PC-3 (cell line): ENCODE measurements at regions not wholly inside any gene's neighbourhood (a gene's known extent, or its start where the extent isn't known, plus 50 kb on each side); places are given as distances from the start of the nearest gene placed in this dataset.

Experiments used
- ATAC-seq: fragments of 200-7000 bp; cut with Tn5 transposase; 2 replicates; pipeline ENCODE4 v1.9.1; 2020; ENCODE audit warnings: mild to moderate bottlenecking, moderate library complexity
- BruUV-seq: library from RNA; stranded (reverse); fragments of 400-500 nt; replicated peaks from 2 replicates; lab custom pipeline; 2021; lab: Mats Ljungman, UMichigan
- CTCF ChIA-PET: fragments of 300-600 bp; sonication (Branson Sonifier 250); formaldehyde crosslinking; loops from one replicate; lab custom pipeline; 2022; ENCODE audit warnings: antibody characterized with exemption; lab: Charles Lee
- POLR2A ChIA-PET: fragments of 300-600 bp; sonication (Branson Sonifier 250); formaldehyde crosslinking; loops from one replicate; lab custom pipeline; 2022; ENCODE audit warnings: antibody characterized with exemption; ENCODE audit not compliant: unreplicated experiment; lab: Charles Lee
- DNase-seq: peaks from one replicate; pipeline ENCODE4 v3.0.0-alpha.2; 2015
- H2AFZ ChIP-seq: fragments of 300-600 bp; sonication (generic); 2 replicates; pipeline ENCODE4 v1.6.0; 2016; ENCODE audit warnings: antibody characterized with exemption, low read length
- H3F3A ChIP-seq: fragments of 300-600 bp; sonication (generic); one replicate; pipeline ENCODE4 v1.6.0; 2017; ENCODE audit warnings: antibody characterized with exemption, low read length, control low read depth, mild to moderate bottlenecking; ENCODE audit not compliant: unreplicated experiment
- H3K27ac ChIP-seq: fragments of 300-600 bp; sonication (generic); 2 replicates; pipeline ENCODE4 v1.5.1; 2016; ENCODE audit warnings: mild to moderate bottlenecking, low read length
- H3K27me3 ChIP-seq: fragments of 300-600 bp; sonication (generic); 2 replicates; pipeline ENCODE4 v1.6.1; 2016; ENCODE audit warnings: low read length, mixed read lengths
- H3K36me3 ChIP-seq: fragments of 300-600 bp; sonication (generic); 2 replicates; pipeline ENCODE4 v1.6.1; 2016; ENCODE audit warnings: low read depth, mixed run types, low read length, mixed read lengths
- H3K4me1 ChIP-seq: fragments of 300-600 bp; sonication (generic); 2 replicates; pipeline ENCODE4 v1.5.1; 2016; ENCODE audit warnings: low read length; ENCODE audit not compliant: insufficient read depth
- H3K4me2 ChIP-seq: fragments of 300-600 bp; sonication (generic); 2 replicates; pipeline ENCODE4 v1.6.0; 2016; ENCODE audit warnings: low read length
- H3K4me3 ChIP-seq: fragments of 300-600 bp; sonication (generic); 2 replicates; pipeline ENCODE4 v1.5.1; 2016; ENCODE audit warnings: mild to moderate bottlenecking, low read length, mixed read lengths
- H3K79me2 ChIP-seq: fragments of 300-600 bp; sonication (generic); 2 replicates; pipeline ENCODE4 v1.6.1; 2017; ENCODE audit warnings: low read length, mixed read lengths
- H3K9ac ChIP-seq: fragments of 300-600 bp; sonication (generic); 2 replicates; pipeline ENCODE4 v1.6.0; 2016; ENCODE audit warnings: mild to moderate bottlenecking, low read length
- H3K9me2 ChIP-seq: fragments of 300-600 bp; sonication (generic); replicated peaks from 2 replicates; pipeline ENCODE4 v1.6.1; 2016; ENCODE audit warnings: mixed run types, low read length, mixed read lengths
- H3K9me3 ChIP-seq: fragments of 300-600 bp; sonication (generic); 2 replicates; pipeline ENCODE4 v1.6.1; 2016; ENCODE audit warnings: low read length, mixed read lengths
- H4K20me1 ChIP-seq: fragments of 300-600 bp; sonication (generic); 2 replicates; pipeline ENCODE4 v1.6.1; 2016; ENCODE audit warnings: low read length, mixed read lengths
- EZH2 ChIP-seq: fragments of 300-600 bp; sonication (generic); IDR thresholded peaks from one replicate; pipeline ENCODE4 v1.6.1; 2017; ENCODE audit warnings: antibody characterized with exemption, mild to moderate bottlenecking, low read length; ENCODE audit not compliant: unreplicated experiment
- EZH2phosphoT487 ChIP-seq: fragments of 300-600 bp; sonication (generic); IDR thresholded peaks from 2 replicates; pipeline ENCODE4 v1.6.1; 2018; ENCODE audit warnings: mild to moderate bottlenecking, antibody characterized with exemption, low read length, borderline replicate concordance
- intact Hi-C: fragments of 100-400 bp; cut with micrococcal nuclease; formaldehyde crosslinking; loops from 2 replicates; pipeline ENCODE4 v1.9.0; 2023
- TF ChIP-seq, protein P1 (sequence below): fragments of 300-600 bp; sonication (generic); conservative IDR thresholded peaks from 2 replicates; pipeline ENCODE4 v1.5.1; 2017; ENCODE audit warnings: antibody characterized with exemption, low read depth, mild to moderate bottlenecking, low read length

DNA sequence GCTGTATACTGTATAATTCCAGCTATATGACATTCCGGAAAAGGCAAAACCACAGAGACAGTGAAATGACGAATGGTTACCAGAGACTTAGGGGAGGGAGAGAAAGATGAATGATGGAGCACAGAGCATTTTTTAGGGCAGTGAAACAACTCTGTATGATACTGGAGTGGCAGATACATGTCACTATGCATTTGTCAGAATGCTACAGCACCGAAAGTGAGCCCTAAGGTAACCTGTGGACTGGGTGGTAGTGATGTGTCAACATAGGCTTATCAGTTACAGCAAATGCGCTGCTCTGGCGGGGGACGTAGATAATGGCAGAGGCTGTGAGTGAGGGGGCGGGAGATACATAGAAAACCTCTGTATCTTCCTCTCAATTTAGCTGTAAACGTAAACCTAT lies 201.3 kb upstream of the SSTR4 start:
- Histone ChIP-seq H3K4me3 (no peak overlapping the region), H3K4me1 (peaks cover 15% of the 10 kb centered on the region), H3K9me3 (no peaks in the 10 kb centered on the region), H3K9ac (no peak overlapping the region), H2AFZ (no peak overlapping the region), H3K27ac (no peak overlapping the region), H3K27me3 (no peaks in the 10 kb centered on the region), H3K4me2 (peak overlapping the region; percentile 0; the same call in 1 of the 2 replicates), H3F3A (no peaks in the 10 kb centered on the region), H3K79me2 (no peaks in the 10 kb centered on the region), H4K20me1 (no peaks in the 10 kb centered on the region), H3K36me3 (no peaks in the 10 kb centered on the region), H3K9me2 (no peaks in the 10 kb centered on the region)
- DNase-seq (peak; percentile 60), ATAC-seq (no peak)
- CTCF ChIA-PET, result no interaction called here
- no peak for TF ChIP-seq EZH2
- no peak for TF ChIP-seq EZH2phosphoT487
- TF ChIP-seq, protein P1, sequence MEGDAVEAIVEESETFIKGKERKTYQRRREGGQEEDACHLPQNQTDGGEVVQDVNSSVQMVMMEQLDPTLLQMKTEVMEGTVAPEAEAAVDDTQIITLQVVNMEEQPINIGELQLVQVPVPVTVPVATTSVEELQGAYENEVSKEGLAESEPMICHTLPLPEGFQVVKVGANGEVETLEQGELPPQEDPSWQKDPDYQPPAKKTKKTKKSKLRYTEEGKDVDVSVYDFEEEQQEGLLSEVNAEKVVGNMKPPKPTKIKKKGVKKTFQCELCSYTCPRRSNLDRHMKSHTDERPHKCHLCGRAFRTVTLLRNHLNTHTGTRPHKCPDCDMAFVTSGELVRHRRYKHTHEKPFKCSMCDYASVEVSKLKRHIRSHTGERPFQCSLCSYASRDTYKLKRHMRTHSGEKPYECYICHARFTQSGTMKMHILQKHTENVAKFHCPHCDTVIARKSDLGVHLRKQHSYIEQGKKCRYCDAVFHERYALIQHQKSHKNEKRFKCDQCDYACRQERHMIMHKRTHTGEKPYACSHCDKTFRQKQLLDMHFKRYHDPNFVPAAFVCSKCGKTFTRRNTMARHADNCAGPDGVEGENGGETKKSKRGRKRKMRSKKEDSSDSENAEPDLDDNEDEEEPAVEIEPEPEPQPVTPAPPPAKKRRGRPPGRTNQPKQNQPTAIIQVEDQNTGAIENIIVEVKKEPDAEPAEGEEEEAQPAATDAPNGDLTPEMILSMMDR, result no peak
- POLR2A ChIA-PET, result no interaction called here
- BruUV-seq, result no TSS peak
- intact Hi-C loops, result no loop called here

GRCh38 chr20:22834651-22835256 lies 200.4 kb upstream of the SSTR4 start:
- H3K9me3 ChIP-seq, result no peaks in the 10 kb centered on the region
- H3K36me3 ChIP-seq, result no peaks in the 10 kb centered on the region
- no peaks in the 10 kb centered on the region for H3K79me2 ChIP-seq
- ATAC-seq (no peak), DNase-seq (no peak)
- no peak overlapping the region for H3K4me2 ChIP-seq
- peaks cover 15% of the 10 kb centered on the region for H3K4me1 ChIP-seq
- intact Hi-C loops, result no loop called here
- no peaks in the 10 kb centered on the region for H3K27me3 ChIP-seq
- H3K4me3 ChIP-seq, result no peak overlapping the region
- ChIA-PET POLR2A (no interaction called here), CTCF (no interaction called here)
- no peaks in the 10 kb centered on the region for H4K20me1 ChIP-seq
- no peaks in the 10 kb centered on the region for H3F3A ChIP-seq
- H2AFZ ChIP-seq, result no peak overlapping the region
- no peaks in the 10 kb centered on the region for H3K9me2 ChIP-seq
- BruUV-seq, result no TSS peak
- H3K27ac ChIP-seq, result no peak overlapping the region
- TF ChIP-seq EZH2 (no peak), EZH2phosphoT487 (no peak)
- TF ChIP-seq, protein P1, result no peak
- H3K9ac ChIP-seq, result no peak overlapping the region

DNA sequence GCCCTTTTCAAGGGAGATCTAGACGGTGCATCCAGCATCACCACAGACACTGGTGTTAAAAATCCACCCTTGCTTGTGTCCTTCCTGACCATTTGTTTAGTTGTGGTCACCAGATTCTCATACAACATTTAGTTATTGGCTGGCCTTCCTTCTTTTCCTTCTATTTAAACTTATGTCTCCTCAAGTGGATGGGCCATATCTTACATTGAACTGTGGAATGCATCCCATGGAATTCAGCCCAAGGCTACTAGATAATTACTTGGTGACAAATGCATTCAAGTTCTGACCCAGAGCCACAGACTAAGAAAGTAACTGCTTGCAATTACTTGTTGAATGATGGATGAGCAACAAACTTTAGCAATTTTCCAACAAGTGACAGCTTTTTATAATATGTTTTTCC lies 198.9 kb upstream of the SSTR4 start:
- no peaks in the 10 kb centered on the region for H4K20me1 ChIP-seq
- no peaks in the 10 kb centered on the region for H3K27me3 ChIP-seq
- no TSS peak for BruUV-seq
- H3F3A ChIP-seq, result no peaks in the 10 kb centered on the region
- DNase-seq (peak; percentile 55), ATAC-seq (no peak)
- no peaks in the 10 kb centered on the region for H3K36me3 ChIP-seq
- no peak for TF ChIP-seq EZH2
- no peak for TF ChIP-seq EZH2phosphoT487
- TF ChIP-seq, protein P1, result no peak
- H2AFZ ChIP-seq, result no peak overlapping the region
- no peak overlapping the region for H3K4me3 ChIP-seq
- intact Hi-C loops, result no loop called here
- H3K9me3 ChIP-seq, result no peaks in the 10 kb centered on the region
- H3K79me2 ChIP-seq, result no peaks in the 10 kb centered on the region
- peaks cover 15% of the 10 kb centered on the region for H3K4me1 ChIP-seq
- ChIA-PET POLR2A (no interaction called here), CTCF (no interaction called here)
- no peak overlapping the region for H3K27ac ChIP-seq
- H3K4me2 ChIP-seq, result no peak overlapping the region
- H3K9ac ChIP-seq, result no peak overlapping the region
- no peaks in the 10 kb centered on the region for H3K9me2 ChIP-seq
